GM19023 (cell line): ENCODE measurements at regions not wholly inside any gene's neighbourhood (a gene's known extent, or its start where the extent isn't known, plus 50 kb on each side); places are given as distances from the start of the nearest gene placed in this dataset.
"Not testable (repeated sequence)": the region's sequence is repeated elsewhere in the genome, so short reads cannot be mapped to it uniquely, and the experiment has no call there.

Source experiments
- ATAC-seq: cut with Tn5 transposase; IDR thresholded peaks from one replicate; pipeline ENCODE4 v1.9.1; 2021; ENCODE audit warnings: mild to moderate bottlenecking, moderate library complexity; ENCODE audit not compliant: unreplicated experiment

DNA sequence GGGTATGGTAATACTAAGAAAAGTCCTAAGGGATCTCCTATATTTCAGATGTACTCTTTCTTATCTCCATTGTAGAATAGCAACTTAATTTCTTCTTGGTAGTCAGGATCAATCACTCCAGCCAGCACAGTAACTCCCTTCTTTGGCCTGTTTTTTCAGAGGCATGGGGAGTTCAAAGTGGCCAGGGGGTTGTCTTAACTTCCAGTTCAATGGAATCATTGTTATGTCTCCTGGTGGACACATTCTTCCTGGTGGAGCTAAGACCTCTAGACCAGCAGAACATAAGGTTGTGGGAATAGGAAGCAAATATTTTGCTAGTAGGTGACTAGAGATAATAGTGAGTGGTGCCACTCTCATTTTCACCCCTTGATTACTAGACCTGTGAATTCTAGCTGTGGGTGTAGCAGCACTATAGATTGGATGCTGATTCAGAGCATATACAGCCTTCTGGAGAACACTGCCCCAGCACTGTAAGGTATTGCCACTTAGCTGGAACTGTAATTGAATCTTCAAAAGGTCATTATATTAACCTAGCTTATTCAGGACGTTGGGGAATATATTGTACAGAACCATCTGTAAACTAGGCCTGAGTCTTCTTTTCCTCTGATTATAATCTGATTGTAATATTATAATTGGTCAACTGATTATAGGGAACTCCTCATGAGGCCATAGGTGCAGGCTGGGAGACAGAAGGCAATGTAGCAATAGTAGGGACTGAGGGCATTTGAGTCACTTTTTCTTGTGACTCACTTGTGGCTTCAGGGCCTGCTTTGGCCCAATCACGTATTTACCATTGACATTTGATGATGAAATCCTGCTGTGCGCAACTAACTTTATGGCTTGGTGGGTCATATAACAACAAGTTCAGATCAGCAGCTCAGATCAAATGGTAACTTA, 60.2 kb upstream of the ATP2B1 start:
- no peak for ATAC-seq

- peak; percentile 87 for ATAC-seq
Observed at GRCh38 chr12:89765959-89766824, 57.6 kb upstream of the ATP2B1 start.

- ATAC-seq = not testable (repeated sequence)
Observed at GRCh38 chr12:89764164-89764563, 55.5 kb upstream of the ATP2B1 start.

GRCh38 chr12:89762498-89763170, 54.0 kb upstream of the ATP2B1 start:
- ATAC-seq = no peak

GRCh38 chr12:89760783-89761182, 52.1 kb upstream of the ATP2B1 start:
- no peak for ATAC-seq
